ENCODE measurements at regions not wholly inside any gene's neighbourhood (a gene's known extent, or its start where the extent isn't known, plus 50 kb on each side); places are given as distances from the start of the nearest gene placed in this dataset.
"Not testable (repeated sequence)": the region's sequence is repeated elsewhere in the genome, so short reads cannot be mapped to it uniquely, and the experiment has no call there.

GRCh38 chr9:110029956-110030480, 177.9 kb downstream of the C9orf152 start:
- H3K9ac ChIP-seq (ENCODE audit: low read depth, low read length), result no peak overlapping the region
- no peaks in the 10 kb centered on the region for H3K9me3 ChIP-seq (ENCODE audit: control insufficient read depth, insufficient read depth, low read length)
- H3K36me3 ChIP-seq (ENCODE audit: insufficient read depth, low read length), result no peaks in the 10 kb centered on the region
- peaks cover 25% of the 10 kb centered on the region for H3K4me1 ChIP-seq (ENCODE audit: insufficient read depth, low read length)

DNA sequence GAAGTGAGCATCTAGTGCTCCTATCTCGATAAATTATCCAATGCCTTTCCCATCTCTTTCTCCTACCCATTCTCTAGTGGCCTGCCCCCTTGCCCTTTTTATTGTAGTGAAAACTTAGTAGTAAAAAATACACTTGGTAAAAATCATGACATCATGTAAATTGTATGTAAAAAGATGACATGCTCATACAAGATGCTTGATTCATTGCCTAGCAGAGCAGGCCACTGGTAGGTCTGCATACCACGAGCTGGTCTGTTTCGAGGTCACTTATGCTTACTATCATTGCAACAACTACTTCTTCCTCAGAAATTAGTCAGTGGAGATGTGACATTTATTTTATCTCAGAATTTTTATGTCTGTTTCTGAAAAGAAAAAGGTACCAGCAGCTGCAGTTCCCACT, 177.3 kb downstream of the C9orf152 start:
- peaks cover 25% of the 10 kb centered on the region for H3K4me1 ChIP-seq (ENCODE audit: insufficient read depth, low read length)
- H3K9me3 ChIP-seq (ENCODE audit: control insufficient read depth, insufficient read depth, low read length), result no peaks in the 10 kb centered on the region
- H3K36me3 ChIP-seq (ENCODE audit: insufficient read depth, low read length), result no peaks in the 10 kb centered on the region
- no peak overlapping the region for H3K9ac ChIP-seq (ENCODE audit: low read depth, low read length)

- H3K9me3 ChIP-seq (ENCODE audit: control insufficient read depth, insufficient read depth, low read length), result no peaks in the 10 kb centered on the region
- no peaks in the 10 kb centered on the region for H3K36me3 ChIP-seq (ENCODE audit: insufficient read depth, low read length)
- H3K9ac ChIP-seq (ENCODE audit: low read depth, low read length), result no peak overlapping the region
- H3K4me1 ChIP-seq (ENCODE audit: insufficient read depth, low read length), result peaks cover 25% of the 10 kb centered on the region
Observed at GRCh38 chr9:110031511-110032173, 176.3 kb downstream of the C9orf152 start.

DNA sequence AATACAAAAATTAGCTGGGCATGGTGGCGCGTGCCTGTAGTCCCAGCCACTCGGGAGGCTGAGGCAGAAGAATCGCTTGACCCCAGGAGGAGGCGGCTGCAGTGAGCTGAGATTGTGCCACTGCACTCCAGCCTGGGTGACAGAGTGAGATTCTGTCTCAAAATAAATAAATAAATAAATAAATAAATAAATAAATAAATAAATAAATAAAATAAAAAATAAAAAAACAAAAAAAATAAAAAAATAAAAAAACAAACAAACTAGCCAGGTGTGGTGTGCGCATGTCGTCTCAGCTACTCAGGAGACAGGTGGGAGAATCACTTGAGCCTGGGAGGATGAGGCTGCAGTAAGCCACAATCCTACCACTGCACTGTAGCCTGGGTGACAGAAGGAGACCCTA, 175.4 kb downstream of the C9orf152 start:
- H3K9ac ChIP-seq (ENCODE audit: low read depth, low read length); H3K36me3 ChIP-seq (ENCODE audit: insufficient read depth, low read length); H3K9me3 ChIP-seq (ENCODE audit: control insufficient read depth, insufficient read depth, low read length): not testable (repeated sequence)
- peaks cover 17% of the 10 kb centered on the region for H3K4me1 ChIP-seq (ENCODE audit: insufficient read depth, low read length)

GRCh38 chr9:110033869-110034268, 174.1 kb downstream of the C9orf152 start:
- no peaks in the 10 kb centered on the region for H3K9me3 ChIP-seq (ENCODE audit: control insufficient read depth, insufficient read depth, low read length)
- no peak overlapping the region for H3K9ac ChIP-seq (ENCODE audit: low read depth, low read length)
- H3K36me3 ChIP-seq (ENCODE audit: insufficient read depth, low read length), result no peaks in the 10 kb centered on the region
- H3K4me1 ChIP-seq (ENCODE audit: insufficient read depth, low read length), result peaks cover 13% of the 10 kb centered on the region

DNA sequence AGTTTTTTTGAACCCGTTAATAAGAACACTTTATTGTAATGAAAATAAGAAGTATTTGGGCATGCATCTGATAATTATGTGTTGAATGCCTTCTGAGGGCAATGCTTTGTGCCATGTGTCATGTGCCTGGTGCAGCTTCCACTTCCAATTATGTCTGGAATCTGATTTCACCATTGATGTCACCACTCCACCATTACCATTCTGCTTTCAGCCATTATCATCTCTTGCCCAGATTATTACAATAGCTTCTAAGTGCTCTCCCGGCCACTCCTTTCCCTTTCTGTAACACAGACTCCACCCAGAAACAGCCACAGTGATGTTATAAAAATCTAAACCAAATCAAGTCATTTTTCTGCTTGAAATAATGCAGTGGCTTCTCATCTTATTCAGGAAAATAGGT, 171.7 kb downstream of the C9orf152 start:
- no peak overlapping the region for H3K9ac ChIP-seq (ENCODE audit: low read depth, low read length)
- H3K36me3 ChIP-seq (ENCODE audit: insufficient read depth, low read length), result no peaks in the 10 kb centered on the region
- H3K4me1 ChIP-seq (ENCODE audit: insufficient read depth, low read length), result no peaks in the 10 kb centered on the region
- H3K9me3 ChIP-seq (ENCODE audit: control insufficient read depth, insufficient read depth, low read length), result no peaks in the 10 kb centered on the region

DNA sequence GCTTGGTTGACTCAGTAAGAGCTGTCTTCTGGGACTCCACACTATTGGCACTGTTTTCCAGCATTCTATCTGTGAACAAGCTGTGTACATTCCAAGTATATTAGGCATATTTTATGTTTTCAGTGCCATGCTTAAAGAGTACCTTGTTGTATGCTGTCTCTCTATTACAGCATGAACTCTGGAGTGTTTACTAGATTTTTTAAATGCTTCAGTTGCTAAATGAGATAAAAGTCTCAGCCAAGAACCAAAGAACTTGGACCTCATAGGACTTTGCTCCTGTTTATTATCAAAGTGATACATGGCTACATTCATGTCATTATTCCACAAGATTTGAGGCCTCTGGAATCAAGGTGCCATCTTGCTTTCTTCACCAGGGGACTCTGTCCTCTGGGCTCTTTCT, 167.2 kb downstream of the C9orf152 start:
- Histone ChIP-seq H3K36me3 (ENCODE audit: insufficient read depth, low read length) (no peaks in the 10 kb centered on the region), H3K4me1 (ENCODE audit: insufficient read depth, low read length) (no peaks in the 10 kb centered on the region), H3K9ac (ENCODE audit: low read depth, low read length) (no peak overlapping the region), H3K9me3 (ENCODE audit: control insufficient read depth, insufficient read depth, low read length) (no peaks in the 10 kb centered on the region)

DNA sequence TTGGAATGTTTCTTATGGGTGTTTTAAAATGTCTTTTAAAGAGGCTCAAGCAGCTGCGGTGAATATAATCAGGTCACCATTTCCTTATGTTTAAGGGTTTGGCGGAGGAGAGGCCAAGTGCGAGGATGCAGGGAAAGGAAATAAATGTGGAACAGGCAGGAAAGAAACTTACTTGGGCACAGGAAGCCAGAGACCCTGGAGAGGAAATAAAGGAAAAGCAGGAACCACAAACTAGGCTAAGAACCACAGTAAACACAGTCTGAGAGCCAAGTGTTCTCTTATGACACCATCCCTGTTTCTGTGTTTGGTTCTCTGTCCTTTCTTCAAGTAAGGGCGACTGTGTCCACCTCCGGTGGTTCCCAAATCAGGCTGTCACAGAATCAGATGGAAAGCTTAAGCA, 166.5 kb downstream of the C9orf152 start:
- H3K36me3 ChIP-seq (ENCODE audit: insufficient read depth, low read length), result no peaks in the 10 kb centered on the region
- no peak overlapping the region for H3K9ac ChIP-seq (ENCODE audit: low read depth, low read length)
- no peaks in the 10 kb centered on the region for H3K9me3 ChIP-seq (ENCODE audit: control insufficient read depth, insufficient read depth, low read length)
- no peaks in the 10 kb centered on the region for H3K4me1 ChIP-seq (ENCODE audit: insufficient read depth, low read length)

DNA sequence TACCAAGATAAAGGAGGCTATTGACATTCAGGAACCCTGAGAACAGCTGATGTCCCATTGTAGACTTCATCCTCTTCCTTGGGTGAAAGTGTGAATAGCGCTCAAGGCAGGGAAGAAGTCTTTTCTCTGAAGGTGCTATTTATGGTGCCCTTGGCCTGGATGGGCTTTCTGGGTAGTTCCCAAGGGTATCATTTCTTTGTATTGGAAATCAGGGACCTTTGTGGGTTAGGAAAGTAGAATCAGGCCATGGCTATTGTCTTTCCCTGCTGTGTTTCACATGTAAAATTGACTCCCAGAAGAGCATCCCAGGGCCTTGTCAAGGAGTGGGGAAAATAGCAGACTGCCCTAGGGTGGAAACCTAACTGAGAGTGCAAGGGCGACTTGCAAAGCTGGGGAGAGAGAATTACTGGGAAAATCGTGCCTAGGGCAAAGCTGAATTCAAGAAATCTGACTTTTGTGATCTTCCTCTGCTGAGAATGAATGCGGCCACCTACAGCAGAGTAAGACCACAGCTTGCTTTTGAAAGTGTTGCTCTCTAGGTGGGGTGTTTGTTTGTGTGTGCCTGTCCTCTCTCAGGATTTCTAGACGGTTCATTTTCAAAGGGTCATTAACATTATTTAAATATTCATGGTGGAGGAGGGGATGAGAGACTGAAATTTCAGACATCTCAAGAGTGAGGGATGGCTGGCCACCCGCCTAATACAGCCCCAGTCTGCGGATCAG, 160.6 kb downstream of the C9orf152 start:
- no peaks in the 10 kb centered on the region for H3K36me3 ChIP-seq (ENCODE audit: insufficient read depth, low read length)
- no peaks in the 10 kb centered on the region for H3K9me3 ChIP-seq (ENCODE audit: control insufficient read depth, insufficient read depth, low read length)
- no peaks in the 10 kb centered on the region; the same call in 1 of the 2 replicates for H3K4me1 ChIP-seq (ENCODE audit: insufficient read depth, low read length)
- peak overlapping the region; percentile 82 for H3K9ac ChIP-seq (ENCODE audit: low read depth, low read length)

DNA sequence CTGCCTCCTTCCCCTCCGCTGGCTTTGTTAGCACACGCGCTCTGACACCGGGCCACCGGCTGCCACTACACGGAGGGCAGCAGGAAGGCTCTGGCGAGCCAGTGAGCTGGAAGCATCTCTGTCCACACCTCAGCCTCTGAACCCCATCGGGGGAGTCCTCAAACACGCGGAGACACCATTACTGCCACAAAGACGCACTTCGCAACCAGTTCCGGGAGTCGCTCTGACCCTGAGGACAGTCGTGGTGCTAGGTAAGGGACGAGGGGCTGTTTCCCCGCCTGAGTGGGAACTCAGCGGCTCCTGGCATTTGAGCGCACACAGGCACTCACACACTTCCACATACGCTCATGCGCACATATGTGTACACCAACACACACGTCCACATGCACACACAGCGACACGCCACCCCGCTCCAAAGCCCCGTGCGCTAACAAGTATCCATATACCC, 160.0 kb downstream of the C9orf152 start:
- H3K9me3 ChIP-seq (ENCODE audit: control insufficient read depth, insufficient read depth, low read length), result no peaks in the 10 kb centered on the region
- no peaks in the 10 kb centered on the region for H3K36me3 ChIP-seq (ENCODE audit: insufficient read depth, low read length)
- H3K4me1 ChIP-seq (ENCODE audit: insufficient read depth, low read length), result no peaks in the 10 kb centered on the region; the same call in 1 of the 2 replicates
- peak overlapping the region; percentile 82 for H3K9ac ChIP-seq (ENCODE audit: low read depth, low read length)

DNA sequence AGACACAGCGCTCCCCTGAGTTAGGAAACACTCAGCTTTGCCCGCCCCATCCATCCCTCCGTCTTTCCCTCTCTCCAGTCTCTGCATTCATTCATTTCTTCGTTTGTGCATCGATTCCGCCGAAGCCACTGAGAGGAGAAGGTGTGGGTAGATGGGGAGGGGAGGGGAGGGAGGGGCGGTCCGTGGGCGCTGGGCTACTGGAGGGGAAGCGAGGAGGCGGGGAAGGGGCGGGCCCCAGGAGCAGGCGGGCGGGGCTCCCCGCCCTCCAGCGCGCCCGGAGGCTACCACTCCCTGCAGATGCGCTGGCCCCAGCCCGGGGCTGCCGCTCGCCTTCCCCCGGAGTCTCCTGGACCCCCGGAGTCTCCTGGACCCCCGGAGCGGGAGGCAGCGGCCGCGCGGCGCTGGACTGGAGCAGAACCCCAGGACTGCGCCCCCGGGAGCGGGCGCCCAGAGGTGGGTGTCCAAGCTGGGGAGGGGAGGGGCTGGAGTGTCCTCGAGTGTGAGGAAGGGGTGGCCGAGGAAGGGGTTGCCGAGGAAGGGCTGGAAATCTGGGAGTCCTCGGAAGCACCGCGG, 159.5 kb downstream of the C9orf152 start:
- no peaks in the 10 kb centered on the region; the same call in 1 of the 2 replicates for H3K4me1 ChIP-seq (ENCODE audit: insufficient read depth, low read length)
- H3K36me3 ChIP-seq (ENCODE audit: insufficient read depth, low read length), result no peaks in the 10 kb centered on the region
- no peaks in the 10 kb centered on the region for H3K9me3 ChIP-seq (ENCODE audit: control insufficient read depth, insufficient read depth, low read length)
- H3K9ac ChIP-seq (ENCODE audit: low read depth, low read length), result peak overlapping the region; percentile 82

GRCh38 chr9:110048976-110049698, 158.8 kb downstream of the C9orf152 start:
- Histone ChIP-seq H3K9me3 (ENCODE audit: control insufficient read depth, insufficient read depth, low read length) (no peaks in the 10 kb centered on the region), H3K36me3 (ENCODE audit: insufficient read depth, low read length) (no peaks in the 10 kb centered on the region), H3K4me1 (ENCODE audit: insufficient read depth, low read length) (no peaks in the 10 kb centered on the region; the same call in 1 of the 2 replicates), H3K9ac (ENCODE audit: low read depth, low read length) (peak overlapping the region; percentile 82)

- H3K9me3 ChIP-seq (ENCODE audit: control insufficient read depth, insufficient read depth, low read length), result no peaks in the 10 kb centered on the region
- no peaks in the 10 kb centered on the region for H3K36me3 ChIP-seq (ENCODE audit: insufficient read depth, low read length)
- H3K4me1 ChIP-seq (ENCODE audit: insufficient read depth, low read length), result no peaks in the 10 kb centered on the region; the same call in 1 of the 2 replicates
- H3K9ac ChIP-seq (ENCODE audit: low read depth, low read length), result peak overlapping the region; percentile 82
Observed at GRCh38 chr9:110049699-110050450, 158.1 kb downstream of the C9orf152 start.
